Psoas muscle (tissue), 7 donors: ENCODE measurements at regions not wholly inside any gene's neighbourhood (a gene's known extent, or its start where the extent isn't known, plus 50 kb on each side); places are given as distances from the start of the nearest gene placed in this dataset.

Experiments used
- ATAC-seq, 4 donors: fragments of 200-7000 bp; cut with Tn5 transposase; one replicate each; pipeline ENCODE4 v1.9.1; 2020; ENCODE audit warnings: moderate library complexity in 3 of 4, mild to moderate bottlenecking in 2 of 4
- DNase-seq, 2 donors: peaks; one replicate each; pipeline ENCODE4 v3.0.0-alpha.2; 2020
- H3K27ac ChIP-seq: fragments of 200-600 bp; one replicate; pipeline ENCODE4 v1.8.0; 2022
- H3K27me3 ChIP-seq, 3 donors: fragments of 200-600 bp in 1 of 3; one replicate each; pipeline versions ENCODE4 v1.6.1 to v1.8.0; 2013 to 2022; ENCODE audit warnings: low read length in 2 of 3, mild to moderate bottlenecking in 2 of 3, moderate library complexity in 1 of 3; ENCODE audit not compliant: insufficient read depth in 3 of 3
- H3K36me3 ChIP-seq, 2 donors: fragments of 200-600 bp in 1 of 2; one replicate each; pipeline versions ENCODE4 v1.6.1 to v1.8.0; 2013 to 2022; ENCODE audit warnings: low read depth in 1 of 2, mild to moderate bottlenecking in 1 of 2, moderate library complexity in 1 of 2; ENCODE audit not compliant: insufficient read depth in 1 of 2
- H3K4me1 ChIP-seq: fragments of 200-600 bp; one replicate; pipeline ENCODE4 v1.8.0; 2022
- H3K4me3 ChIP-seq: fragments of 200-600 bp; one replicate; pipeline ENCODE4 v1.8.0; 2022; ENCODE audit warnings: mild to moderate bottlenecking
- H3K9me3 ChIP-seq: fragments of 200-600 bp; one replicate; pipeline ENCODE4 v1.8.0; 2022
- WGBS, 3 donors: extraction: QIAGEN DNeasy Blood & Tissue Kit; methylation state at CpG; one replicate each; pipeline versions ENCODE4 v1.1.6 to v1.1.7; 2013; 5-methylcytosine and 5-hydroxymethylcytosine counted together
- intact Hi-C, 2 donors: fragments of 100-400 bp; cut with DNase I; formaldehyde crosslinking; loops; one replicate each; pipeline versions ENCODE4 v1.11.0 to v1.14.2; 2022
- TF ChIP-seq, protein P1 (sequence below): fragments of 200-600 bp; IDR thresholded peaks from one replicate; pipeline ENCODE4 v1.8.0; 2022; ENCODE audit warnings: antibody characterized with exemption
- donor health status: healthy with polysubstance abuse.
- donor health status: DM: no; HTN: no; CAD: no; lungs with moderate emphysema.
- donor health status: Bipolar disorder and iron deficiency.
- donor health status: healthy.
- donor health status: DM: yes; HTN: yes; CAD: no.
- donor health status: DM: no; HTN: no; CAD: no.
- donor health status: DM: yes; HTN: yes; CAD: no.

DNA sequence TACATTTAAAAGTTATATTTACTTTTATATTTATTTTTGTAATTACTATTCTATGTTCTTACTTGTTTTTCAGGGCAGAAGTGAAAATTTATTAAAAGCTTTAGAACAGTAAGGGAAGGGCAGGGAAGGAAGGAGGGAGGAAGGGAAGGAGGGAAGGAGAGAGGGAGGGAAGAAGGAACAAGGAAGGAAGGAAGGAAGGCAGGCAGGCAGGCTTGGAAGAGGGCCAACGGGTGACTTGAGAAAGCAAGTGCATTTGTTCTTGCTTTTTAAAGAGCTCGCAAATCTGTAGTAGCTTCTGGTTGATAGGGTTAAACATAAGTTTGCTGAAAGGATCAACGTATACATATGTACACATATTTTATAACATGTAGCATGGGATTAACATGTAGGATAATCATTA lies 725.3 kb upstream of the FZD8 start:
- TF ChIP-seq, protein P1, sequence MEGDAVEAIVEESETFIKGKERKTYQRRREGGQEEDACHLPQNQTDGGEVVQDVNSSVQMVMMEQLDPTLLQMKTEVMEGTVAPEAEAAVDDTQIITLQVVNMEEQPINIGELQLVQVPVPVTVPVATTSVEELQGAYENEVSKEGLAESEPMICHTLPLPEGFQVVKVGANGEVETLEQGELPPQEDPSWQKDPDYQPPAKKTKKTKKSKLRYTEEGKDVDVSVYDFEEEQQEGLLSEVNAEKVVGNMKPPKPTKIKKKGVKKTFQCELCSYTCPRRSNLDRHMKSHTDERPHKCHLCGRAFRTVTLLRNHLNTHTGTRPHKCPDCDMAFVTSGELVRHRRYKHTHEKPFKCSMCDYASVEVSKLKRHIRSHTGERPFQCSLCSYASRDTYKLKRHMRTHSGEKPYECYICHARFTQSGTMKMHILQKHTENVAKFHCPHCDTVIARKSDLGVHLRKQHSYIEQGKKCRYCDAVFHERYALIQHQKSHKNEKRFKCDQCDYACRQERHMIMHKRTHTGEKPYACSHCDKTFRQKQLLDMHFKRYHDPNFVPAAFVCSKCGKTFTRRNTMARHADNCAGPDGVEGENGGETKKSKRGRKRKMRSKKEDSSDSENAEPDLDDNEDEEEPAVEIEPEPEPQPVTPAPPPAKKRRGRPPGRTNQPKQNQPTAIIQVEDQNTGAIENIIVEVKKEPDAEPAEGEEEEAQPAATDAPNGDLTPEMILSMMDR, result no peak
- no peaks in the 10 kb centered on the region for H3K9me3 ChIP-seq
- 51 to 62% (median 57%) methylated on average over 3 of the region's 3 CpGs for WGBS, 3 donors
- no peaks in the 10 kb centered on the region for H3K27me3 ChIP-seq
- no peak for ATAC-seq
- no peaks in the 10 kb centered on the region for H3K36me3 ChIP-seq
- intact Hi-C loops, result no loop called here
- no peaks in the 10 kb centered on the region for H3K4me1 ChIP-seq
- H3K27ac ChIP-seq, result no peak overlapping the region
- no peak for DNase-seq
- H3K4me3 ChIP-seq, result no peak overlapping the region

DNA sequence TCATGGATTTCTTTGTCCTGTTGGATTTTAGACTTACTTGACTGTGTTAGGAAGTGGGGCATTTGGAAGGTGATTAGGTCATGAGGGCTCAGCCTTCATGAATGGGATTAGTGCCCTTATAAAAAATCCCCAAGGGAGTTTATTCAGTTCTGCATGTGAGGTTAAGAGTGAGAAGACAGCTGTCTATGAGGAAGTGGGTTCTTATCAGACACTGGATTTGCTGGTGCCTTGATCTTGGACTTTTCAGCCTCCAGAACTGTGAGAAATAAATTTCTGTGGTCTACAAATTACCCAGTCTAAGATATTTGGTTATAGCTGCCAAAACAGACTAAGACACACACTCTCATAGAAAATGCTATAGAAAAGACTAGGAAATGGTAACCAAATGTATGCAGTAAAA lies 724.7 kb upstream of the FZD8 start:
- DNase-seq (no peak), ATAC-seq (no peak)
- H3K27ac ChIP-seq, result no peak overlapping the region
- no peaks in the 10 kb centered on the region for H3K27me3 ChIP-seq
- no peak overlapping the region for H3K4me3 ChIP-seq
- H3K4me1 ChIP-seq, result no peaks in the 10 kb centered on the region
- TF ChIP-seq, protein P1, result no peak
- no peaks in the 10 kb centered on the region for H3K9me3 ChIP-seq
- intact Hi-C loops, result no loop called here
- no peaks in the 10 kb centered on the region for H3K36me3 ChIP-seq

DNA sequence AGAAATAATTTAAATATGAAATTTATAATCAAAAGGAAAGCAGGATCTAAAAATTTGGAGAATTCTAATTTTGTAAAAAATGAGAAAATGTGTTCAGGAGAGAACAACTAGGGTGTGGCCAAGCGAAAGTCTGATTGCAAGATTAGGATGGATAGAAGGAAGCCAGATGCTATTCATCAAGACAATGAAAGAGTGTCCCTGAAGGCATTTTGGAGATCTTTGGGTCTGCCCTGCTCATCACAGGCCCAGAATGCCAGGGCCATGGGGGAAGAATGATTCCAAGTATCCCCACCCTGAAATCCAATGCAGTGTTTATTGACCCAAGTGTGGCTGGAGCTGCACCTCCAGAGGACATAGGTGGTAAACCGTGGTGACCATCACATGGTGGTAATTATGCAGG lies 724.0 kb upstream of the FZD8 start:
- 93 to 100% (median 95%) methylated on average over 2 of the region's 2 CpGs for WGBS, 3 donors
- intact Hi-C loops, result no loop called here
- no peak overlapping the region for H3K4me3 ChIP-seq

DNA sequence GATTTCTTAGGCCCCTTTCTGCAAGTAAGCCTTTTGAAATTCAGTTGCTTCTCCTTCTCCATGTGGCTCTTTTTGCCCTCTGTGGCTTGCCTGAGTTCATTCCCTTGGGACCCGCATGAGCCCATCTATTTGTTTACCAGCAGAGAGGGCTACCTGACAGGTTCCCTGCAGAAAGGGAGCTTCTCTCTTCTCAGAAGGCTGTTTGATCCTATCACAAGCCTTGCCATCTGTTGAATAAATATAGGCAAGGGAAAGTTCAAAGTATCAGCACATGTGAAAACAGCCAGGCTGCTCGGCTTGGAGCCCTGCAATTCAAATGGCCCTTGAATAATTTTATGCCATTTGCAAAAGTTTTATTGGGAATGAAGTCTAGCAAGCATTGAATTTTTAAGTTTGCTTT lies 720.2 kb upstream of the FZD8 start:
- 60 to 66% (median 61%) methylated on average over 2 of the region's 2 CpGs for WGBS, 3 donors

More for the DNA sequence above, 724.0 kb upstream of the FZD8 start:
- Histone ChIP-seq H3K9me3 (no peaks in the 10 kb centered on the region), H3K27ac (no peak overlapping the region), H3K27me3 (no peaks in the 10 kb centered on the region), H3K4me1 (no peaks in the 10 kb centered on the region), H3K36me3 (no peaks in the 10 kb centered on the region)
- TF ChIP-seq, protein P1, result no peak
- ATAC-seq, result no peak
- DNase-seq, result no peak

DNA sequence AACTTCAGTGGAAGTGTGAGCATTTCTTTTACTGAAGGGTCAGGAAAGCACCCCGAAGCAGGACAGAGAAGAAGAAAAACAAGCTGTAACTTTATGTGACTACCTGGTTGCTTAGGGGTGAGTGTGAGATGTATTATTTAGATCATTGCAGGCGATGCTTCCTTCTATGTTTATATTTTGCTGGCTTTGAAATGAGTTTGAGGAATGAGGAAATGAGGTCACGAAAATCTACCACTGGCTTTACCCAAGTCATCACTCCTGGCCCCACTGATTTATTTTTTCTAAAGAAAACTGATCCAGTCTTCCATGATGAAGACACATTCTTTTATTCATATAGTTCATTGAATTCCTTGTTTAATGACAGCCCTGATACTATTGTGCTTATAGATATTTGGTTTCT lies 716.6 kb upstream of the FZD8 start:
- intact Hi-C loops, result no loop called here
- no peak overlapping the region for H3K27ac ChIP-seq
- no peaks in the 10 kb centered on the region for H3K27me3 ChIP-seq
- H3K4me3 ChIP-seq, result no peak overlapping the region
- TF ChIP-seq, protein P1, result no peak
- ATAC-seq (no peak), DNase-seq (no peak)
- no peaks in the 10 kb centered on the region for H3K4me1 ChIP-seq
- H3K9me3 ChIP-seq, result no peaks in the 10 kb centered on the region
- WGBS, 3 donors, result 85 to 88% (median 88%) methylated on average over 3 of the region's 3 CpGs
- no peaks in the 10 kb centered on the region for H3K36me3 ChIP-seq

More for the DNA sequence above, 720.2 kb upstream of the FZD8 start:
- Histone ChIP-seq H3K4me3 (no peak overlapping the region), H3K27ac (no peak overlapping the region), H3K36me3 (no peaks in the 10 kb centered on the region), H3K27me3 (no peaks in the 10 kb centered on the region), H3K9me3 (no peaks in the 10 kb centered on the region), H3K4me1 (no peaks in the 10 kb centered on the region)
- DNase-seq, result no peak
- intact Hi-C loops, result no loop called here
- no peak for ATAC-seq
- TF ChIP-seq, protein P1, result no peak
